Endothelial cell (in vitro differentiated cells): ENCODE measurements at regions not wholly inside any gene's neighbourhood (a gene's known extent, or its start where the extent isn't known, plus 50 kb on each side); places are given as distances from the start of the nearest gene placed in this dataset.
"Not testable (repeated sequence)": the region's sequence is repeated elsewhere in the genome, so short reads cannot be mapped to it uniquely, and the experiment has no call there.

Experiments
- DNase-seq: peaks from one replicate; pipeline ENCODE4 v3.0.0; 2021; ENCODE audit warnings: low spot score
- H3K27ac Mint-ChIP-seq: one replicate; pipeline ENCODE4 v1.8.0; 2021; ENCODE audit warnings: mixed read lengths, inconsistent platforms; ENCODE audit not compliant: unreplicated experiment
- H3K27me3 Mint-ChIP-seq: one replicate; pipeline ENCODE4 v1.8.0; 2021; ENCODE audit warnings: mild to moderate bottlenecking, moderate library complexity, mixed read lengths, inconsistent platforms; ENCODE audit not compliant: unreplicated experiment
- H3K36me3 Mint-ChIP-seq: one replicate; pipeline ENCODE4 v1.8.0; 2021; ENCODE audit warnings: mild to moderate bottlenecking, low read depth, mixed read lengths, inconsistent platforms; ENCODE audit not compliant: unreplicated experiment
- H3K4me1 Mint-ChIP-seq: one replicate; pipeline ENCODE4 v1.8.0; 2021; ENCODE audit warnings: mild to moderate bottlenecking, mixed read lengths, inconsistent platforms; ENCODE audit not compliant: unreplicated experiment
- H3K4me3 Mint-ChIP-seq: one replicate; pipeline ENCODE4 v1.8.0; 2021; ENCODE audit warnings: mild to moderate bottlenecking, mixed read lengths, inconsistent platforms; ENCODE audit not compliant: unreplicated experiment
- H3K9me3 Mint-ChIP-seq: one replicate; pipeline ENCODE4 v1.8.0; 2021; ENCODE audit warnings: mixed read lengths, inconsistent platforms; ENCODE audit not compliant: unreplicated experiment
- CTCF ChIP-seq: fragments of 200-600 bp; sonication (generic); IDR thresholded peaks from one replicate; pipeline ENCODE4 v1.5.0; 2021; ENCODE audit warnings: antibody characterized with exemption; ENCODE audit not compliant: unreplicated experiment

- H3K4me1 Mint-ChIP-seq, result peaks cover 6% of the 10 kb centered on the region
- TF ChIP-seq CTCF, result no peak
- no peak overlapping the region for H3K4me3 Mint-ChIP-seq
- no peak overlapping the region for H3K27ac Mint-ChIP-seq
- DNase-seq, result no peak
- H3K36me3 Mint-ChIP-seq, result no peaks in the 10 kb centered on the region
- H3K9me3 Mint-ChIP-seq, result no peaks in the 10 kb centered on the region
- no peaks in the 10 kb centered on the region for H3K27me3 Mint-ChIP-seq
Observed at GRCh38 chr11:95611827-95612226, 177.8 kb downstream of the FAM76B start.

GRCh38 chr11:95610185-95610584 lies 179.4 kb downstream of the FAM76B start:
- not testable (repeated sequence) for H3K27ac Mint-ChIP-seq, H3K4me3 Mint-ChIP-seq, H3K27me3 Mint-ChIP-seq, H3K9me3 Mint-ChIP-seq, H3K4me1 Mint-ChIP-seq, H3K36me3 Mint-ChIP-seq, DNase-seq

- Mint-ChIP-seq H3K36me3 (no peaks in the 10 kb centered on the region), H3K9me3 (no peaks in the 10 kb centered on the region), H3K27ac (no peak overlapping the region), H3K4me1 (peaks cover 6% of the 10 kb centered on the region), H3K27me3 (no peaks in the 10 kb centered on the region), H3K4me3 (no peak overlapping the region)
- TF ChIP-seq CTCF, result no peak
- no peak for DNase-seq
Observed at GRCh38 chr11:95608093-95608492, 181.5 kb downstream of the FAM76B start.

DNA sequence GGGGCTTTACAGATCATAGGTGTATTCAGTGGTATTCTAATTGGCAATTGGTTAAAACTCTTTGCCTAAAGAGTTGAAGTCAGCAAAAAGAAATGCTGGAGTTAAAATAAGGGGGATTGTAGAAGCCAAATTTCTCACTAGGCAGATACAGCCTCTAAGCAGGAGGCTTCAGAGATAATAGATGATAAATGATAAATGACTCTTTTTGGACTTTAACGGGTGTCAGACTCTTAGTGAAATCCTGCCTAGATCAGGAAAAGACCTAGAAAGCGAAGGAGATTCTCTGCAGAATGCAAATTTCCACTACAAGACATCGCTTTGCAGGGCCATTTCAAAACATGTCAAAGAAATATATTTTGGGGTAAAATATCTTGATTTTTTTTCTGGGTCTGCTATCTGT lies 182.8 kb downstream of the FAM76B start:
- no peak for TF ChIP-seq CTCF
- Mint-ChIP-seq H3K4me1 (peaks cover 6% of the 10 kb centered on the region), H3K27ac (no peak overlapping the region), H3K4me3 (no peak overlapping the region), H3K36me3 (no peaks in the 10 kb centered on the region), H3K9me3 (no peaks in the 10 kb centered on the region), H3K27me3 (no peaks in the 10 kb centered on the region)
- DNase-seq, result no peak

- peaks cover 1% of the 10 kb centered on the region for H3K27me3 Mint-ChIP-seq
- H3K27ac Mint-ChIP-seq, result no peak overlapping the region
- H3K36me3 Mint-ChIP-seq, result no peaks in the 10 kb centered on the region
- peaks cover 6% of the 10 kb centered on the region for H3K4me1 Mint-ChIP-seq
- TF ChIP-seq CTCF, result no peak
- no peak overlapping the region for H3K4me3 Mint-ChIP-seq
- no peaks in the 10 kb centered on the region for H3K9me3 Mint-ChIP-seq
- no peak for DNase-seq
Observed at GRCh38 chr11:95605271-95605940, 184.2 kb downstream of the FAM76B start.
